NCI-H82 treated with DMSO at 0.1 percent for 48 hours (cell line): ENCODE measurements at regions not wholly inside any gene's neighbourhood (a gene's known extent, or its start where the extent isn't known, plus 50 kb on each side); places are given as distances from the start of the nearest gene placed in this dataset.
"Not testable (repeated sequence)": the region's sequence is repeated elsewhere in the genome, so short reads cannot be mapped to it uniquely, and the experiment has no call there.

Experiments used
- DNase-seq: peaks from one replicate; lab custom pipeline; 2025; ENCODE audit not compliant: unreplicated experiment; lab: John Stamatoyannopoulos, UW

GRCh38 chr21:33974513-33975468 lies 59.2 kb upstream of the ATP5PO start:
- DNase-seq: no peak

- DNase-seq: no peak
These were observed 57.7 kb upstream of the ATP5PO start for GRCh38 chr21:33973268-33973667.

- DNase-seq: no peak
These were observed 56.9 kb upstream of the ATP5PO start for GRCh38 chr21:33972539-33972938.

- DNase-seq: no peak
These were observed 55.9 kb upstream of the ATP5PO start for GRCh38 chr21:33971492-33972013.

GRCh38 chr21:33969581-33969980 lies 54.0 kb upstream of the ATP5PO start:
- DNase-seq: no peak

GRCh38 chr21:33968995-33969348 lies 53.4 kb upstream of the ATP5PO start:
- DNase-seq: no peak

GRCh38 chr21:33968080-33968994 lies 52.7 kb upstream of the ATP5PO start:
- no peak for DNase-seq

GRCh38 chr21:33967086-33967571 lies 51.5 kb upstream of the ATP5PO start:
- no peak for DNase-seq

- no peak for DNase-seq
These were observed 50.8 kb upstream of the ATP5PO start for GRCh38 chr21:33966324-33966949.

GRCh38 chr21:33965662-33966061 lies 50.1 kb upstream of the ATP5PO start:
- not testable (repeated sequence) for DNase-seq
